Spleen (tissue), 7 donors: ENCODE measurements at regions not wholly inside any gene's neighbourhood (a gene's known extent, or its start where the extent isn't known, plus 50 kb on each side); places are given as distances from the start of the nearest gene placed in this dataset.

Source experiments
- POLR2A ChIP-seq, 3 donors: fragments of 450-650 bp; IDR thresholded peaks; one replicate each; pipeline ENCODE4 v1.5.1; 2017; ENCODE audit warnings: antibody characterized with exemption in 3 of 3, mild to moderate bottlenecking in 1 of 3
- TF ChIP-seq, protein P1 (sequence below), 11 experiments: fragments of 200-600 bp in 7 of 11; fragments of 450-650 bp in 4 of 11; sonication (generic) in 4 of 11; IDR thresholded peaks in 8 of 11; conservative IDR thresholded peaks in 3 of 11; 1 replicate in 7 of 11; 2 replicates in 4 of 11; pipeline versions ENCODE4 v1.4.0 to v1.8.0; 2016 to 2021; ENCODE audit warnings: antibody characterized with exemption in 11 of 11, inconsistent platforms in 4 of 11, mild to moderate bottlenecking in 1 of 11
- donor health status: DM: no; HTN: no; CAD: no; lungs with moderate emphysema.
- donor health status: DM: no; HTN: no; CAD: no.
- donor health status: DM: no; HTN: no; CAD: no.

DNA sequence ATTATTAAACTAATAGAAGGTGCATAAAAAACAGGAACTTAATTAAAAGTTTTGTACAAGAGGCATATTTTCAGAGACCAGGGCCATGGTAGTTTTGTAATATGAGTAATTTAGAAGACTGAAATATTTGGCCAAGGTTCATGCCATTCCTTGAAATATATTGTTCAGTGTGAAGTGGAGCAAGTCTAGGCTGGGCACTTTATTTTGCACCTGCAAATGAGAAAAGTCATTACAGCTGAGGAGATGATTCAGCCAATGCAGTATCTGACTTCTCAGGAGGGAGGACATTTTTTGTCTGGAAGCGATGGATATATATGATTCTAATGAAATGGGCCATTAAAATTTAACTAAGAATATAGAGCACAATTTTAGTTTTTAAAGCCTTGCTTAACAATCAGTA, 754.0 kb upstream of the ADAMTS16 start:
- TF ChIP-seq POLR2A (IDR thresholded peaks at IDR 0.05) = no peak
- TF ChIP-seq, protein P1, sequence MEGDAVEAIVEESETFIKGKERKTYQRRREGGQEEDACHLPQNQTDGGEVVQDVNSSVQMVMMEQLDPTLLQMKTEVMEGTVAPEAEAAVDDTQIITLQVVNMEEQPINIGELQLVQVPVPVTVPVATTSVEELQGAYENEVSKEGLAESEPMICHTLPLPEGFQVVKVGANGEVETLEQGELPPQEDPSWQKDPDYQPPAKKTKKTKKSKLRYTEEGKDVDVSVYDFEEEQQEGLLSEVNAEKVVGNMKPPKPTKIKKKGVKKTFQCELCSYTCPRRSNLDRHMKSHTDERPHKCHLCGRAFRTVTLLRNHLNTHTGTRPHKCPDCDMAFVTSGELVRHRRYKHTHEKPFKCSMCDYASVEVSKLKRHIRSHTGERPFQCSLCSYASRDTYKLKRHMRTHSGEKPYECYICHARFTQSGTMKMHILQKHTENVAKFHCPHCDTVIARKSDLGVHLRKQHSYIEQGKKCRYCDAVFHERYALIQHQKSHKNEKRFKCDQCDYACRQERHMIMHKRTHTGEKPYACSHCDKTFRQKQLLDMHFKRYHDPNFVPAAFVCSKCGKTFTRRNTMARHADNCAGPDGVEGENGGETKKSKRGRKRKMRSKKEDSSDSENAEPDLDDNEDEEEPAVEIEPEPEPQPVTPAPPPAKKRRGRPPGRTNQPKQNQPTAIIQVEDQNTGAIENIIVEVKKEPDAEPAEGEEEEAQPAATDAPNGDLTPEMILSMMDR (IDR thresholded peaks at IDR 0.05 in 8 of 11, conservative IDR thresholded peaks at IDR 0.05 in 3 of 11) = no peak
